ENCODE measurements at regions not wholly inside any gene's neighbourhood (a gene's known extent, or its start where the extent isn't known, plus 50 kb on each side); places are given as distances from the start of the nearest gene placed in this dataset.
A peak's percentile ranks its signal among the peaks of the same experiment; 100 is the strongest.

- intact Hi-C loops (cut with DNase I; ENCODE audit: low total_unique reads): no loop called here
- ATAC-seq: no peak
These were observed 132.4 kb upstream of the LIMCH1 start for GRCh38 chr4:41405464-41406112.

DNA sequence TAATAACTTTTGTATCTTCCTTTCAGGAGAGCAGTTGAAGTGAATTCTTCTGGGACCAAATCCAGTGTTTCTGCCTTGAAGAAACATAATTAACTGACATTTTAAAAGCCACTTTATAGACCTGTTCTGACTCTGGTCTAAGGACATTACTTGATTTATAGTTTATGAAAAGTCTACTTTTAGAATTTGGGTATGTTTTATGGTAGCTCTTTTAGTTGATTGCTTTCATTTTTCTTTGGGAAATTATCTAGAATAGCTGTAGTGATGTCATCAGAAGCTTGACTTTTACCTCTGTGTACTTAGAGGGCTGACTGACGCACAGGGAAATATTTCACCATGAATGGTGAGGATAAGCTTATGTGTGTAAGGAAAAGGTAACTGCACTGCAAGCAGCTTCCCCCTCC, 131.8 kb upstream of the LIMCH1 start:
- H3K9me3 ChIP-seq: no peaks in the 10 kb centered on the region
- H3K36me3 ChIP-seq: no peaks in the 10 kb centered on the region
- H3K27me3 ChIP-seq: no peaks in the 10 kb centered on the region
- H3K4me3 ChIP-seq: no peak overlapping the region
- DNase-seq: no peak
- intact Hi-C loops (cut with DNase I; ENCODE audit: low total_unique reads): no loop called here
- peaks cover 28% of the 10 kb centered on the region in 2 donors for H3K4me1 ChIP-seq
- in situ Hi-C loops (cut with MboI; ENCODE audit: low sequenced_read_pairs in 4 of 4): no loop called here
- no peak overlapping the region for H3K27ac ChIP-seq
- no peak for ATAC-seq
- no peak for TF ChIP-seq POLR2A (IDR thresholded peaks at IDR 0.05)
- TF ChIP-seq, protein P1, sequence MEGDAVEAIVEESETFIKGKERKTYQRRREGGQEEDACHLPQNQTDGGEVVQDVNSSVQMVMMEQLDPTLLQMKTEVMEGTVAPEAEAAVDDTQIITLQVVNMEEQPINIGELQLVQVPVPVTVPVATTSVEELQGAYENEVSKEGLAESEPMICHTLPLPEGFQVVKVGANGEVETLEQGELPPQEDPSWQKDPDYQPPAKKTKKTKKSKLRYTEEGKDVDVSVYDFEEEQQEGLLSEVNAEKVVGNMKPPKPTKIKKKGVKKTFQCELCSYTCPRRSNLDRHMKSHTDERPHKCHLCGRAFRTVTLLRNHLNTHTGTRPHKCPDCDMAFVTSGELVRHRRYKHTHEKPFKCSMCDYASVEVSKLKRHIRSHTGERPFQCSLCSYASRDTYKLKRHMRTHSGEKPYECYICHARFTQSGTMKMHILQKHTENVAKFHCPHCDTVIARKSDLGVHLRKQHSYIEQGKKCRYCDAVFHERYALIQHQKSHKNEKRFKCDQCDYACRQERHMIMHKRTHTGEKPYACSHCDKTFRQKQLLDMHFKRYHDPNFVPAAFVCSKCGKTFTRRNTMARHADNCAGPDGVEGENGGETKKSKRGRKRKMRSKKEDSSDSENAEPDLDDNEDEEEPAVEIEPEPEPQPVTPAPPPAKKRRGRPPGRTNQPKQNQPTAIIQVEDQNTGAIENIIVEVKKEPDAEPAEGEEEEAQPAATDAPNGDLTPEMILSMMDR (IDR thresholded peaks at IDR 0.05 in 4 of 5, conservative IDR thresholded peaks at IDR 0.05 in 1 of 5): no peak

More at GRCh38 chr4:41405464-41406112, 132.4 kb upstream of the LIMCH1 start:
- no peak overlapping the region for H3K27ac ChIP-seq
- peaks cover 23 to 25% of the 10 kb centered on the region in 2 donors for H3K4me1 ChIP-seq
- no peaks in the 10 kb centered on the region for H3K27me3 ChIP-seq
- no peak for DNase-seq
- TF ChIP-seq, protein P1 (IDR thresholded peaks at IDR 0.05 in 4 of 5, conservative IDR thresholded peaks at IDR 0.05 in 1 of 5): no peak
- no peak for TF ChIP-seq POLR2A (IDR thresholded peaks at IDR 0.05)
- H3K4me3 ChIP-seq: no peak overlapping the region
- H3K36me3 ChIP-seq: no peaks in the 10 kb centered on the region
- no peaks in the 10 kb centered on the region for H3K9me3 ChIP-seq
- in situ Hi-C loops (cut with MboI; ENCODE audit: low sequenced_read_pairs in 4 of 4): no loop called here

- in situ Hi-C loops (cut with MboI; ENCODE audit: low sequenced_read_pairs in 4 of 4): no loop called here
- Histone ChIP-seq H3K36me3 (no peaks in the 10 kb centered on the region), H3K9me3 (no peaks in the 10 kb centered on the region), H3K4me1 (peaks cover 37 to 43% of the 10 kb centered on the region in 2 donors), H3K27me3 (no peaks in the 10 kb centered on the region), H3K27ac (no peak overlapping the region), H3K4me3 (no peak overlapping the region)
- ATAC-seq (no peak), DNase-seq (no peak)
- intact Hi-C loops (cut with DNase I; ENCODE audit: low total_unique reads): no loop called here
- no peak for TF ChIP-seq POLR2A (IDR thresholded peaks at IDR 0.05)
- TF ChIP-seq, protein P1 (IDR thresholded peaks at IDR 0.05 in 4 of 5, conservative IDR thresholded peaks at IDR 0.05 in 1 of 5): no peak
These were observed 129.8 kb upstream of the LIMCH1 start for GRCh38 chr4:41408150-41408549.

DNA sequence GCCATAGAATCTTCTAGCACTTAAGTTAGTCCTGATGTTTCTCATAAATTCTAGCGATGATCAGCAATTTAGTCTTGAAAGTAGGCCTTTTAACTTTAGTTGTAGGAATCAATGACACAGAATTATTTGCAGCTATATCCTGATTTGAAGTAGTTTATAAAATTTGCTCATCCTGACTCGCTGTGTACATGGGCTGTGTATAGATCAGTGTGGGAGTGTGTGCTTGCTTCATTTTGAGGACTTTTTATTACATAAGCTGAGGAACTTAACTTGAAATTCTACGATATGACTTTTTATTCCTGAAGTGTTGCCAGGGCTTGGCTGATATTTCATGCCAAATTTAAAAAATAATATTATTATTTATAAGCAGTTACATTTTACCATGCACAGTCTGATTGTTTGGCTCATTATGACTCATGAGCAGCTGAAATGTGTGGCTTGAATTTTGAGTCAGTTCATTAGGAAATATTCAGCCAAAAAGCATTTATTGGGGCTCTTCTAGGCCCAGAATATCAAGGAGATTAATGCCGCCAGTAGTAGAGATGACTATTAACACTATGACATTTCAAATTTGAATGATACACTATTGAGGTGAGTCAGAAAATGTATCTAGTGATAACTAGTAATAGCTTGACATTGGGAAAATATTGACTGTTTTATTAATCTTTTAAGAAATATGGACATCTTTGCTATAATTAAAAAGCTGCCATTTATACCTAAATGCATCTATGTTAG, 128.9 kb upstream of the LIMCH1 start:
- H3K4me1 ChIP-seq: peaks cover 44 to 51% of the 10 kb centered on the region in 2 donors
- no peak for TF ChIP-seq POLR2A (IDR thresholded peaks at IDR 0.05)
- TF ChIP-seq, protein P1 (IDR thresholded peaks at IDR 0.05 in 4 of 5, conservative IDR thresholded peaks at IDR 0.05 in 1 of 5): no peak
- no peaks in the 10 kb centered on the region for H3K27me3 ChIP-seq
- H3K27ac ChIP-seq: peak overlapping the region in 2 of 4 donors; percentile 35 to 49
- no peaks in the 10 kb centered on the region for H3K9me3 ChIP-seq
- ATAC-seq (no peak), DNase-seq (no peak)
- intact Hi-C loops (cut with DNase I; ENCODE audit: low total_unique reads) (no loop called here), in situ Hi-C loops (cut with MboI; ENCODE audit: low sequenced_read_pairs in 4 of 4) (no loop called here)
- no peaks in the 10 kb centered on the region for H3K36me3 ChIP-seq
- H3K4me3 ChIP-seq: no peak overlapping the region

All from gastrocnemius medialis (tissue), 4 donors.